ENCODE measurements at regions not wholly inside any gene's neighbourhood (a gene's known extent, or its start where the extent isn't known, plus 50 kb on each side); places are given as distances from the start of the nearest gene placed in this dataset.

- no peak for TF ChIP-seq POLR2A (IDR thresholded peaks at IDR 0.05)
- TF ChIP-seq CTCF (IDR thresholded peaks at IDR 0.05), result no peak
These were observed 235.7 kb upstream of the ADAMTSL1 start for GRCh38 chr9:18238254-18238653.

Data from heart left ventricle (tissue), 13 donors.